ENCODE measurements at regions not wholly inside any gene's neighbourhood (a gene's known extent, or its start where the extent isn't known, plus 50 kb on each side); places are given as distances from the start of the nearest gene placed in this dataset.

GRCh38 chr5:169445191-169445590, 138.4 kb upstream of the SPDL1 start:
- no peak overlapping the region for H3K4me3 ChIP-seq (ENCODE audit: low read length)
- H3K36me3 ChIP-seq (ENCODE audit: insufficient read depth, low read depth, low read length) = no peaks in the 10 kb centered on the region
- no peak overlapping the region for H3K9ac ChIP-seq (ENCODE audit: low read depth, low read length)
- no peak overlapping the region for H3K27ac ChIP-seq (ENCODE audit: low read length)
- H3K4me1 ChIP-seq (ENCODE audit: insufficient read depth, low read length) = no peaks in the 10 kb centered on the region
- no peaks in the 10 kb centered on the region for H3K27me3 ChIP-seq (ENCODE audit: insufficient read depth, low read length)
- H3K9me3 ChIP-seq (ENCODE audit: insufficient read depth, low read depth, low read length) = no peaks in the 10 kb centered on the region

GRCh38 chr5:169442913-169443784, 140.4 kb upstream of the SPDL1 start:
- H3K27me3 ChIP-seq (ENCODE audit: insufficient read depth, low read length) = no peaks in the 10 kb centered on the region
- no peak overlapping the region for H3K4me3 ChIP-seq (ENCODE audit: low read length)
- no peaks in the 10 kb centered on the region for H3K36me3 ChIP-seq (ENCODE audit: insufficient read depth, low read depth, low read length)
- no peak overlapping the region for H3K9ac ChIP-seq (ENCODE audit: low read depth, low read length)
- no peak overlapping the region for H3K27ac ChIP-seq (ENCODE audit: low read length)
- no peaks in the 10 kb centered on the region for H3K9me3 ChIP-seq (ENCODE audit: insufficient read depth, low read depth, low read length)
- no peaks in the 10 kb centered on the region for H3K4me1 ChIP-seq (ENCODE audit: insufficient read depth, low read length)

GRCh38 chr5:169442403-169442874, 141.1 kb upstream of the SPDL1 start:
- no peak overlapping the region for H3K9ac ChIP-seq (ENCODE audit: low read depth, low read length)
- H3K4me3 ChIP-seq (ENCODE audit: low read length) = no peak overlapping the region
- H3K27ac ChIP-seq (ENCODE audit: low read length) = no peak overlapping the region
- H3K9me3 ChIP-seq (ENCODE audit: insufficient read depth, low read depth, low read length) = no peaks in the 10 kb centered on the region; the same call in 1 of the 2 replicates
- no peaks in the 10 kb centered on the region for H3K4me1 ChIP-seq (ENCODE audit: insufficient read depth, low read length)
- H3K36me3 ChIP-seq (ENCODE audit: insufficient read depth, low read depth, low read length) = no peaks in the 10 kb centered on the region
- H3K27me3 ChIP-seq (ENCODE audit: insufficient read depth, low read length) = no peaks in the 10 kb centered on the region

- no peak overlapping the region for H3K4me3 ChIP-seq (ENCODE audit: low read length)
- no peak overlapping the region for H3K9ac ChIP-seq (ENCODE audit: low read depth, low read length)
- no peaks in the 10 kb centered on the region; the same call in 1 of the 2 replicates for H3K9me3 ChIP-seq (ENCODE audit: insufficient read depth, low read depth, low read length)
- no peaks in the 10 kb centered on the region for H3K4me1 ChIP-seq (ENCODE audit: insufficient read depth, low read length)
- no peak overlapping the region for H3K27ac ChIP-seq (ENCODE audit: low read length)
- no peaks in the 10 kb centered on the region for H3K27me3 ChIP-seq (ENCODE audit: insufficient read depth, low read length)
- no peaks in the 10 kb centered on the region for H3K36me3 ChIP-seq (ENCODE audit: insufficient read depth, low read depth, low read length)
These were observed 139.3 kb upstream of the SLIT3 start for GRCh38 chr5:169440107-169440705.

- Histone ChIP-seq H3K36me3 (ENCODE audit: insufficient read depth, low read depth, low read length) (no peaks in the 10 kb centered on the region), H3K9ac (ENCODE audit: low read depth, low read length) (no peak overlapping the region), H3K9me3 (ENCODE audit: insufficient read depth, low read depth, low read length) (no peaks in the 10 kb centered on the region; the same call in 1 of the 2 replicates), H3K27me3 (ENCODE audit: insufficient read depth, low read length) (no peaks in the 10 kb centered on the region), H3K4me3 (ENCODE audit: low read length) (no peak overlapping the region), H3K4me1 (ENCODE audit: insufficient read depth, low read length) (no peaks in the 10 kb centered on the region), H3K27ac (ENCODE audit: low read length) (no peak overlapping the region)
These were observed 138.4 kb upstream of the SLIT3 start for GRCh38 chr5:169439362-169439761.

GRCh38 chr5:169435506-169436229, 134.7 kb upstream of the SLIT3 start:
- Histone ChIP-seq H3K9me3 (ENCODE audit: insufficient read depth, low read depth, low read length) (no peaks in the 10 kb centered on the region; the same call in 1 of the 2 replicates), H3K4me3 (ENCODE audit: low read length) (no peak overlapping the region), H3K27me3 (ENCODE audit: insufficient read depth, low read length) (no peaks in the 10 kb centered on the region), H3K4me1 (ENCODE audit: insufficient read depth, low read length) (no peaks in the 10 kb centered on the region), H3K36me3 (ENCODE audit: insufficient read depth, low read depth, low read length) (no peaks in the 10 kb centered on the region), H3K27ac (ENCODE audit: low read length) (no peak overlapping the region), H3K9ac (ENCODE audit: low read depth, low read length) (no peak overlapping the region)

GRCh38 chr5:169433221-169433651, 132.3 kb upstream of the SLIT3 start:
- Histone ChIP-seq H3K27me3 (ENCODE audit: insufficient read depth, low read length) (no peaks in the 10 kb centered on the region), H3K36me3 (ENCODE audit: insufficient read depth, low read depth, low read length) (no peaks in the 10 kb centered on the region), H3K4me1 (ENCODE audit: insufficient read depth, low read length) (no peaks in the 10 kb centered on the region), H3K27ac (ENCODE audit: low read length) (no peak overlapping the region), H3K9ac (ENCODE audit: low read depth, low read length) (no peak overlapping the region), H3K9me3 (ENCODE audit: insufficient read depth, low read depth, low read length) (no peaks in the 10 kb centered on the region; the same call in 1 of the 2 replicates), H3K4me3 (ENCODE audit: low read length) (no peak overlapping the region)

GRCh38 chr5:169431386-169431785, 130.4 kb upstream of the SLIT3 start:
- Histone ChIP-seq H3K9ac (ENCODE audit: low read depth, low read length) (no peak overlapping the region), H3K4me1 (ENCODE audit: insufficient read depth, low read length) (no peaks in the 10 kb centered on the region; the same call in 1 of the 2 replicates), H3K27ac (ENCODE audit: low read length) (no peak overlapping the region), H3K9me3 (ENCODE audit: insufficient read depth, low read depth, low read length) (no peaks in the 10 kb centered on the region), H3K36me3 (ENCODE audit: insufficient read depth, low read depth, low read length) (no peaks in the 10 kb centered on the region), H3K4me3 (ENCODE audit: low read length) (no peak overlapping the region), H3K27me3 (ENCODE audit: insufficient read depth, low read length) (no peaks in the 10 kb centered on the region)

- Histone ChIP-seq H3K4me3 (ENCODE audit: low read length) (no peak overlapping the region), H3K36me3 (ENCODE audit: insufficient read depth, low read depth, low read length) (no peaks in the 10 kb centered on the region), H3K9ac (ENCODE audit: low read depth, low read length) (no peak overlapping the region), H3K4me1 (ENCODE audit: insufficient read depth, low read length) (no peaks in the 10 kb centered on the region; the same call in 1 of the 2 replicates), H3K27me3 (ENCODE audit: insufficient read depth, low read length) (no peaks in the 10 kb centered on the region), H3K27ac (ENCODE audit: low read length) (no peak overlapping the region), H3K9me3 (ENCODE audit: insufficient read depth, low read depth, low read length) (no peaks in the 10 kb centered on the region)
These were observed 129.7 kb upstream of the SLIT3 start for GRCh38 chr5:169430671-169431070.

GRCh38 chr5:169429044-169429443, 128.1 kb upstream of the SLIT3 start:
- H3K4me1 ChIP-seq (ENCODE audit: insufficient read depth, low read length) = peaks cover 10% of the 10 kb centered on the region; the same call in 1 of the 2 replicates
- no peaks in the 10 kb centered on the region for H3K36me3 ChIP-seq (ENCODE audit: insufficient read depth, low read depth, low read length)
- no peaks in the 10 kb centered on the region for H3K9me3 ChIP-seq (ENCODE audit: insufficient read depth, low read depth, low read length)
- no peak overlapping the region for H3K27ac ChIP-seq (ENCODE audit: low read length)
- no peak overlapping the region for H3K4me3 ChIP-seq (ENCODE audit: low read length)
- no peaks in the 10 kb centered on the region for H3K27me3 ChIP-seq (ENCODE audit: insufficient read depth, low read length)
- no peak overlapping the region for H3K9ac ChIP-seq (ENCODE audit: low read depth, low read length)

- no peaks in the 10 kb centered on the region for H3K36me3 ChIP-seq (ENCODE audit: insufficient read depth, low read depth, low read length)
- H3K4me1 ChIP-seq (ENCODE audit: insufficient read depth, low read length) = peaks cover 10% of the 10 kb centered on the region; the same call in 1 of the 2 replicates
- H3K27ac ChIP-seq (ENCODE audit: low read length) = no peak overlapping the region
- peak overlapping the region; percentile 36; the same call in 1 of the 2 replicates for H3K4me3 ChIP-seq (ENCODE audit: low read length)
- no peaks in the 10 kb centered on the region for H3K9me3 ChIP-seq (ENCODE audit: insufficient read depth, low read depth, low read length)
- H3K9ac ChIP-seq (ENCODE audit: low read depth, low read length) = no peak overlapping the region
- H3K27me3 ChIP-seq (ENCODE audit: insufficient read depth, low read length) = no peaks in the 10 kb centered on the region
These were observed 125.8 kb upstream of the SLIT3 start for GRCh38 chr5:169426784-169427183.
